ENCODE measurements at regions not wholly inside any gene's neighbourhood (a gene's known extent, or its start where the extent isn't known, plus 50 kb on each side); places are given as distances from the start of the nearest gene placed in this dataset.

DNA sequence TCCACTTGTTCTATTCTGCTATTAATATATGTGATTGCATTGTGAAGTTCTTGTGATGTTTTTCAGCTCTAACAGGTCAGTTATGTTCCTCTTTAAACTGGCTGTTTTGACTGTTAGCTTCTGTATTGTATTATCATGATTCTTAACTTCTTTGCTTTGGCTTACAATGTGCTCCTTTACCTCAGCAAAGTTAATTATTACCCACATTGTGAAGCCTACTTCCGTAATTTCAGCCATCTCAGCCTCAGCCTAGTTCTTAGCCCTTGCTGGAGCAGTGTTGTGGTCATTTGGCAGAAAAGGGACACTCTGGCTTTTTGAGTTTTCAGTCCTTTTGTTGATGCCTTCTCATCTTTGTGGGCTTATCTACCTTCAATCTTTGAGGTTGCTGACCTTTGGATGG lies 440.2 kb downstream of the TBC1D32 start:
- H4K5ac ChIP-seq (ENCODE audit: low read length), result no peak overlapping the region
- no peak overlapping the region for H4K8ac ChIP-seq (ENCODE audit: low read depth, low read length)
- H3K27me3 ChIP-seq (ENCODE audit: insufficient read depth, low read length, poor library complexity), result no peaks in the 10 kb centered on the region
- H2BK5ac ChIP-seq (ENCODE audit: low read length), result no peak overlapping the region
- H3K27ac ChIP-seq (ENCODE audit: low read depth, low read length), result no peak overlapping the region
- no peak overlapping the region for H3K4me2 ChIP-seq (ENCODE audit: low read length)
- no peaks in the 10 kb centered on the region for H3K4me1 ChIP-seq (ENCODE audit: control insufficient read depth, low read depth, low read length)
- no peak overlapping the region for H2AK5ac ChIP-seq (ENCODE audit: low read length)
- DNase-seq, result no peak
- no peak overlapping the region for H2BK15ac ChIP-seq (replicated peaks; ENCODE audit: low read depth)
- no peak overlapping the region for H3K4me3 ChIP-seq (ENCODE audit: low read length)
- H2BK120ac ChIP-seq (ENCODE audit: low read depth, low read length), result no peak overlapping the region
- H3K4ac ChIP-seq (ENCODE audit: low read depth, low read length), result no peak overlapping the region
- no peak overlapping the region for H3K23ac ChIP-seq (ENCODE audit: low read length)
- no peak overlapping the region for H3K56ac ChIP-seq (ENCODE audit: low read length)
- H3K79me2 ChIP-seq (ENCODE audit: control insufficient read depth, insufficient read depth, low read length), result no peaks in the 10 kb centered on the region
- H3K79me1 ChIP-seq (ENCODE audit: low read length), result no peaks in the 10 kb centered on the region
- no peak overlapping the region for H3K18ac ChIP-seq (ENCODE audit: low read length)
- H3K9ac ChIP-seq (ENCODE audit: low read length), result no peak overlapping the region
- WGBS (ENCODE audit: extremely low coverage, insufficient coverage, low lambda C conversion rate), result no CpG with 5 or more reads among the region's 1 CpG
- no peaks in the 10 kb centered on the region for H3K36me3 ChIP-seq (ENCODE audit: control insufficient read depth, insufficient read depth, low read length)

DNA sequence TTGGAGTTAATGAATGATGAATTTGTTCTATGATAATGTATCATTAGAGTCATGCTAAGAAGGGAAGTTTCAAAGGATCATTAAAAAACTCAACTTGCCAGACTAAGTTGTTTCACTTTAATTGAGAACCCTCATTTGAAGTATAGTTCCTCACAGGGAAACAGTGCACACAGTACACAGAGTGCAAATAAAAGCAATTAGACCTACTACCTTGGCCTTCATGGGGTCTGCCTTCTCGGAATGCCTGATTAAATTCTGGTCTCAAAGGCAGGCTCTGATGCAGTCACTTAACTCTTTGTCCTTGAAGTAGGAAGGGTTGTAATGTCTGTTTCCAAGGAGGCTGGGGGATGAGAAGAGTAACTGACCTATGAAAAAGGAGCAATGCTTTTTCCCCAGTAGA lies 457.3 kb downstream of the TBC1D32 start:
- H3K36me3 ChIP-seq (ENCODE audit: control insufficient read depth, insufficient read depth, low read length), result no peaks in the 10 kb centered on the region
- H3K4me2 ChIP-seq (ENCODE audit: low read length), result no peak overlapping the region
- no peaks in the 10 kb centered on the region for H3K4me1 ChIP-seq (ENCODE audit: control insufficient read depth, low read depth, low read length)
- no peaks in the 10 kb centered on the region for H3K27me3 ChIP-seq (ENCODE audit: insufficient read depth, low read length, poor library complexity)
- H2BK120ac ChIP-seq (ENCODE audit: low read depth, low read length), result no peak overlapping the region
- no peak for DNase-seq
- H3K79me1 ChIP-seq (ENCODE audit: low read length), result no peaks in the 10 kb centered on the region
- no peak overlapping the region for H3K4ac ChIP-seq (ENCODE audit: low read depth, low read length)
- no peak overlapping the region for H3K4me3 ChIP-seq (ENCODE audit: low read length)
- H4K5ac ChIP-seq (ENCODE audit: low read length), result no peak overlapping the region
- H3K56ac ChIP-seq (ENCODE audit: low read length), result no peak overlapping the region
- no peak overlapping the region for H2BK5ac ChIP-seq (ENCODE audit: low read length)
- no peak overlapping the region for H3K27ac ChIP-seq (ENCODE audit: low read depth, low read length)
- H4K8ac ChIP-seq (ENCODE audit: low read depth, low read length), result no peak overlapping the region
- H3K79me2 ChIP-seq (ENCODE audit: control insufficient read depth, insufficient read depth, low read length), result no peaks in the 10 kb centered on the region
- no CpG with 5 or more reads among the region's 1 CpG for WGBS (ENCODE audit: extremely low coverage, insufficient coverage, low lambda C conversion rate)
- H3K23ac ChIP-seq (ENCODE audit: low read length), result no peak overlapping the region
- no peak overlapping the region for H3K18ac ChIP-seq (ENCODE audit: low read length)
- no peak overlapping the region for H2AK5ac ChIP-seq (ENCODE audit: low read length)
- H2BK15ac ChIP-seq (replicated peaks; ENCODE audit: low read depth), result no peak overlapping the region
- H3K9ac ChIP-seq (ENCODE audit: low read length), result no peak overlapping the region

- no peak overlapping the region for H3K4me3 ChIP-seq (ENCODE audit: low read length)
- no CpG with 5 or more reads among the region's 1 CpG for WGBS (ENCODE audit: extremely low coverage, insufficient coverage, low lambda C conversion rate)
- no peaks in the 10 kb centered on the region for H3K4me1 ChIP-seq (ENCODE audit: control insufficient read depth, low read depth, low read length)
- no peak overlapping the region for H2AK5ac ChIP-seq (ENCODE audit: low read length)
- no peak overlapping the region for H4K8ac ChIP-seq (ENCODE audit: low read depth, low read length)
- H4K5ac ChIP-seq (ENCODE audit: low read length), result no peak overlapping the region
- no peak overlapping the region for H3K18ac ChIP-seq (ENCODE audit: low read length)
- no peak overlapping the region for H2BK120ac ChIP-seq (ENCODE audit: low read depth, low read length)
- no peaks in the 10 kb centered on the region for H3K36me3 ChIP-seq (ENCODE audit: control insufficient read depth, insufficient read depth, low read length)
- H3K27me3 ChIP-seq (ENCODE audit: insufficient read depth, low read length, poor library complexity), result no peaks in the 10 kb centered on the region
- H3K56ac ChIP-seq (ENCODE audit: low read length), result no peak overlapping the region
- H3K79me1 ChIP-seq (ENCODE audit: low read length), result no peaks in the 10 kb centered on the region
- DNase-seq, result peak; percentile 9
- no peak overlapping the region for H3K23ac ChIP-seq (ENCODE audit: low read length)
- H3K27ac ChIP-seq (ENCODE audit: low read depth, low read length), result no peak overlapping the region
- no peaks in the 10 kb centered on the region for H3K79me2 ChIP-seq (ENCODE audit: control insufficient read depth, insufficient read depth, low read length)
- no peak overlapping the region for H3K4ac ChIP-seq (ENCODE audit: low read depth, low read length)
- no peak overlapping the region for H2BK15ac ChIP-seq (replicated peaks; ENCODE audit: low read depth)
- no peak overlapping the region for H2BK5ac ChIP-seq (ENCODE audit: low read length)
- H3K9ac ChIP-seq (ENCODE audit: low read length), result no peak overlapping the region
- no peak overlapping the region for H3K4me2 ChIP-seq (ENCODE audit: low read length)
Observed at GRCh38 chr6:120876424-120876823, 457.9 kb downstream of the TBC1D32 start.

GRCh38 chr6:120875900-120876299 lies 458.4 kb downstream of the TBC1D32 start:
- no peak overlapping the region for H2BK15ac ChIP-seq (replicated peaks; ENCODE audit: low read depth)
- H3K4me3 ChIP-seq (ENCODE audit: low read length), result no peak overlapping the region
- H2BK5ac ChIP-seq (ENCODE audit: low read length), result no peak overlapping the region
- no peak overlapping the region for H3K9ac ChIP-seq (ENCODE audit: low read length)
- no peak overlapping the region for H2AK5ac ChIP-seq (ENCODE audit: low read length)
- H3K79me1 ChIP-seq (ENCODE audit: low read length), result no peaks in the 10 kb centered on the region
- no peak overlapping the region for H4K8ac ChIP-seq (ENCODE audit: low read depth, low read length)
- H3K4me2 ChIP-seq (ENCODE audit: low read length), result no peak overlapping the region
- H3K79me2 ChIP-seq (ENCODE audit: control insufficient read depth, insufficient read depth, low read length), result no peaks in the 10 kb centered on the region
- no peak overlapping the region for H3K18ac ChIP-seq (ENCODE audit: low read length)
- H3K27ac ChIP-seq (ENCODE audit: low read depth, low read length), result no peak overlapping the region
- H2BK120ac ChIP-seq (ENCODE audit: low read depth, low read length), result no peak overlapping the region
- no peaks in the 10 kb centered on the region for H3K27me3 ChIP-seq (ENCODE audit: insufficient read depth, low read length, poor library complexity)
- no peak overlapping the region for H3K23ac ChIP-seq (ENCODE audit: low read length)
- H3K4me1 ChIP-seq (ENCODE audit: control insufficient read depth, low read depth, low read length), result no peaks in the 10 kb centered on the region
- H3K56ac ChIP-seq (ENCODE audit: low read length), result no peak overlapping the region
- WGBS (ENCODE audit: extremely low coverage, insufficient coverage, low lambda C conversion rate), result no CpG with 5 or more reads among the region's 1 CpG
- no peak for DNase-seq
- no peaks in the 10 kb centered on the region for H3K36me3 ChIP-seq (ENCODE audit: control insufficient read depth, insufficient read depth, low read length)
- H3K4ac ChIP-seq (ENCODE audit: low read depth, low read length), result no peak overlapping the region
- H4K5ac ChIP-seq (ENCODE audit: low read length), result no peak overlapping the region

DNA sequence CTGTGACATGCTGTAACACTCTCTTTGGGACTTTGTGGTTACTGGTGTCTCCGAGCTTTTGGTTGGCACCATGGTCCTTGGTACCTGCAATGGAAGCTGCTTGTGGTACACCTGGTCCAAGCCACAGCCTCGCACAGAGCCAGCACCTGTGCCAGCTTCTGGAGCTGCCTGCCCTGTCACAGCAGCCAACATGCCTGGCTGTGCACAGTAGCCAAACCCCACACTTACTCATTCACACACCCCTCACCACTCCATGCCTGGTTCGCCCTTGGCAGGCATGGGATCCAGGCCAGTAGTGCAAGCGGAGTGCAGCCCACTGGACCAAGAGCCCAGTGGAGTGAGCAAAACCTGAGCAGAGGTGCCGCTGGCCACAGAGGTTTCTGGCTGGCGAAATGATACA lies 459.9 kb downstream of the TBC1D32 start:
- WGBS (ENCODE audit: extremely low coverage, insufficient coverage, low lambda C conversion rate), result no CpG with 5 or more reads among the region's 6 CpGs
- Histone ChIP-seq H3K56ac (ENCODE audit: low read length) (no peak overlapping the region), H3K9ac (ENCODE audit: low read length) (no peak overlapping the region), H3K36me3 (ENCODE audit: control insufficient read depth, insufficient read depth, low read length) (no peaks in the 10 kb centered on the region), H3K4me1 (ENCODE audit: control insufficient read depth, low read depth, low read length) (no peaks in the 10 kb centered on the region), H4K8ac (ENCODE audit: low read depth, low read length) (no peak overlapping the region), H2BK15ac (replicated peaks; ENCODE audit: low read depth) (no peak overlapping the region), H2AK5ac (ENCODE audit: low read length) (no peak overlapping the region), H2BK5ac (ENCODE audit: low read length) (no peak overlapping the region), H3K27ac (ENCODE audit: low read depth, low read length) (no peak overlapping the region), H3K23ac (ENCODE audit: low read length) (no peak overlapping the region), H3K79me1 (ENCODE audit: low read length) (no peaks in the 10 kb centered on the region), H3K4ac (ENCODE audit: low read depth, low read length) (no peak overlapping the region), H3K27me3 (ENCODE audit: insufficient read depth, low read length, poor library complexity) (no peaks in the 10 kb centered on the region), H4K5ac (ENCODE audit: low read length) (no peak overlapping the region), H3K79me2 (ENCODE audit: control insufficient read depth, insufficient read depth, low read length) (no peaks in the 10 kb centered on the region), H2BK120ac (ENCODE audit: low read depth, low read length) (no peak overlapping the region), H3K4me3 (ENCODE audit: low read length) (no peak overlapping the region), H3K18ac (ENCODE audit: low read length) (no peak overlapping the region), H3K4me2 (ENCODE audit: low read length) (no peak overlapping the region)
- no peak for DNase-seq

- H4K8ac ChIP-seq (ENCODE audit: low read depth, low read length), result no peak overlapping the region
- H3K79me1 ChIP-seq (ENCODE audit: low read length), result no peaks in the 10 kb centered on the region
- H3K36me3 ChIP-seq (ENCODE audit: control insufficient read depth, insufficient read depth, low read length), result no peaks in the 10 kb centered on the region
- H2AK5ac ChIP-seq (ENCODE audit: low read length), result no peak overlapping the region
- no peak overlapping the region for H2BK15ac ChIP-seq (replicated peaks; ENCODE audit: low read depth)
- H3K4me3 ChIP-seq (ENCODE audit: low read length), result no peak overlapping the region
- no CpG with 5 or more reads among the region's 7 CpGs for WGBS (ENCODE audit: extremely low coverage, insufficient coverage, low lambda C conversion rate)
- H3K9ac ChIP-seq (ENCODE audit: low read length), result no peak overlapping the region
- no peak overlapping the region for H4K5ac ChIP-seq (ENCODE audit: low read length)
- no peaks in the 10 kb centered on the region for H3K27me3 ChIP-seq (ENCODE audit: insufficient read depth, low read length, poor library complexity)
- H3K79me2 ChIP-seq (ENCODE audit: control insufficient read depth, insufficient read depth, low read length), result no peaks in the 10 kb centered on the region
- H3K4me1 ChIP-seq (ENCODE audit: control insufficient read depth, low read depth, low read length), result no peaks in the 10 kb centered on the region
- no peak overlapping the region for H3K56ac ChIP-seq (ENCODE audit: low read length)
- no peak overlapping the region for H3K23ac ChIP-seq (ENCODE audit: low read length)
- no peak overlapping the region for H2BK120ac ChIP-seq (ENCODE audit: low read depth, low read length)
- H3K4ac ChIP-seq (ENCODE audit: low read depth, low read length), result no peak overlapping the region
- H2BK5ac ChIP-seq (ENCODE audit: low read length), result no peak overlapping the region
- no peak overlapping the region for H3K18ac ChIP-seq (ENCODE audit: low read length)
- no peak overlapping the region for H3K27ac ChIP-seq (ENCODE audit: low read depth, low read length)
- DNase-seq, result no peak
- no peak overlapping the region for H3K4me2 ChIP-seq (ENCODE audit: low read length)
Observed at GRCh38 chr6:120873125-120873865, 461.0 kb downstream of the TBC1D32 start.

All from mesendoderm (in vitro differentiated cells).